H1 (cell line): ENCODE measurements at regions not wholly inside any gene's neighbourhood (a gene's known extent, or its start where the extent isn't known, plus 50 kb on each side); places are given as distances from the start of the nearest gene placed in this dataset.

Source experiments
- CTCF ChIA-PET: fragments of 300-600 bp; sonication (Branson Sonifier 250); formaldehyde crosslinking; loops from one replicate; lab custom pipeline; 2021; ENCODE audit not compliant: partially characterized antibody; lab: Charles Lee
- POLR2A ChIA-PET: fragments of 300-600 bp; sonication (Branson Sonifier 250); formaldehyde crosslinking; loops from one replicate; lab custom pipeline; 2021; ENCODE audit warnings: inconsistent platforms; ENCODE audit not compliant: partially characterized antibody; lab: Charles Lee
- DNase-seq, 2 experiments: peaks; one replicate each; pipeline versions ENCODE4 v3.0.0 to v3.0.0-alpha.2; 2010 to 2022; ENCODE audit warnings: low spot score in 2 of 2, low read depth in 1 of 2, mixed read lengths in 1 of 2
- FAIRE-seq: peaks from 2 replicates; lab custom pipeline; 2011; peaks lifted over from hg19 to GRCh38; lab: Jason Lieb, UNC
- H2AFZ ChIP-seq: 2 replicates; pipeline ENCODE4 v1.8.1; 2012; ENCODE audit warnings: low read length, inconsistent platforms
- H2AK5ac ChIP-seq: 2 replicates; pipeline ENCODE4 v1.6.1; 2013; ENCODE audit warnings: low read depth, low read length
- H2BK120ac ChIP-seq: replicated peaks from 2 replicates; pipeline ENCODE3; 2013; ENCODE audit warnings: low read depth, low read length, inconsistent platforms
- H2BK12ac ChIP-seq: 2 replicates; pipeline ENCODE4 v1.6.1; 2013; ENCODE audit warnings: low read depth, low read length
- H2BK15ac ChIP-seq: 2 replicates; pipeline ENCODE4 v1.6.1; 2013; ENCODE audit warnings: low read length
- H2BK20ac ChIP-seq: 2 replicates; pipeline ENCODE4 v1.6.1; 2013; ENCODE audit warnings: low read length
- H2BK5ac ChIP-seq: 2 replicates; pipeline ENCODE4 v1.6.1; 2013; ENCODE audit warnings: low read depth, low read length
- H3K14ac ChIP-seq: 2 replicates; pipeline ENCODE4 v1.6.1; 2013; ENCODE audit warnings: inconsistent platforms; ENCODE audit not compliant: insufficient read length
- H3K18ac ChIP-seq: 2 replicates; pipeline ENCODE4 v1.6.1; 2013; ENCODE audit warnings: low read length; ENCODE audit errors: extremely low read depth
- H3K23ac ChIP-seq: 2 replicates; pipeline ENCODE4 v1.6.1; 2013; ENCODE audit warnings: inconsistent platforms; ENCODE audit not compliant: insufficient read length
- H3K23me2 ChIP-seq: 2 replicates; pipeline ENCODE4 v1.6.1; 2013; ENCODE audit warnings: low read depth, low read length
- H3K27ac ChIP-seq: 2 replicates; pipeline ENCODE4 v1.6.1; 2011; ENCODE audit warnings: low read depth, low read length, inconsistent platforms
- H3K27me3 ChIP-seq, 4 experiments: replicated peaks in 1 of 4; 1 replicate in 1 of 4; 2 replicates in 3 of 4; pipeline versions ENCODE4 v1.6.1 to v1.8.1; 2011 to 2013; ENCODE audit warnings: low read length in 3 of 4, mild to moderate bottlenecking in 3 of 4, inconsistent platforms in 2 of 4, mixed read lengths in 2 of 4, moderate library complexity in 1 of 4; ENCODE audit not compliant: control insufficient read depth in 3 of 4, insufficient read depth in 3 of 4; ENCODE audit errors: extremely low read depth in 1 of 4
- H3K36me3 ChIP-seq, 4 experiments: 2 replicates each; pipeline versions ENCODE4 v1.6.1 to v1.8.1; 2011 to 2013; ENCODE audit warnings: mild to moderate bottlenecking in 4 of 4, low read length in 3 of 4, moderate library complexity in 2 of 4, control low read depth in 1 of 4, inconsistent platforms in 1 of 4; ENCODE audit not compliant: insufficient read depth in 4 of 4, control insufficient read depth in 2 of 4
- H3K4ac ChIP-seq: replicated peaks from 2 replicates; pipeline ENCODE3; 2013; ENCODE audit warnings: low read length, low read depth, mixed read lengths, inconsistent platforms; ENCODE audit not compliant: insufficient read length
- H3K4me1 ChIP-seq, 4 experiments: replicated peaks in 1 of 4; 1 replicate in 1 of 4; 2 replicates in 3 of 4; pipeline versions ENCODE4 v1.6.1 to v1.8.1; 2011 to 2013; ENCODE audit warnings: low read length in 3 of 4, inconsistent platforms in 2 of 4, mixed read lengths in 1 of 4; ENCODE audit not compliant: insufficient read depth in 4 of 4, control insufficient read depth in 3 of 4
- H3K4me2 ChIP-seq, 2 experiments: 2 replicates each; pipeline versions ENCODE4 v1.6.1 to v1.8.1; 2011 to 2013; ENCODE audit warnings: low read depth in 2 of 2, low read length in 2 of 2, control low read depth in 1 of 2, inconsistent platforms in 1 of 2, mild to moderate bottlenecking in 1 of 2; ENCODE audit not compliant: insufficient read depth in 1 of 2
- H3K4me3 ChIP-seq, 4 experiments: fragments of 200-600, 300-600 bp in 1 of 4; sonication (generic), shearing (Covaris generic), sonication (Bioruptor Twin) in 1 of 4; 2 replicates each; pipeline versions ENCODE4 v1.5.1 to v1.8.1; 2011 to 2016; ENCODE audit warnings: low read length in 4 of 4, low read depth in 3 of 4, control low read depth in 2 of 4, inconsistent platforms in 2 of 4, mild to moderate bottlenecking in 2 of 4, mixed read lengths in 1 of 4, moderate library complexity in 1 of 4; ENCODE audit not compliant: insufficient read depth in 2 of 4; ENCODE audit errors: extremely low read depth in 1 of 4
- H3K56ac ChIP-seq: replicated peaks from 2 replicates; pipeline ENCODE3; 2013; ENCODE audit warnings: low read depth, mild to moderate bottlenecking, mixed read lengths, low read length, inconsistent platforms; ENCODE audit not compliant: insufficient read length
- H3K79me1 ChIP-seq: 2 replicates; pipeline ENCODE4 v1.6.1; 2013; ENCODE audit warnings: low read depth, low read length, control low read depth
- H3K79me2 ChIP-seq, 2 experiments: 2 replicates each; pipeline versions ENCODE4 v1.6.1 to v1.8.1; 2012 to 2013; ENCODE audit warnings: low read length in 2 of 2, mild to moderate bottlenecking in 2 of 2, inconsistent platforms in 1 of 2; ENCODE audit not compliant: insufficient read depth in 2 of 2, control insufficient read depth in 1 of 2
- H3K9ac ChIP-seq, 4 experiments: replicated peaks in 1 of 4; 1 replicate in 1 of 4; 2 replicates in 3 of 4; pipeline versions ENCODE4 v1.6.1 to v1.8.1; 2011 to 2013; ENCODE audit warnings: low read depth in 3 of 4, low read length in 3 of 4, control low read depth in 2 of 4, mild to moderate bottlenecking in 2 of 4, moderate library complexity in 2 of 4, inconsistent platforms in 1 of 4; ENCODE audit errors: extremely low read depth in 1 of 4
- H3K9me3 ChIP-seq, 2 experiments: 2 replicates each; pipeline versions ENCODE4 v1.6.1 to v1.8.1; 2012 to 2013; ENCODE audit warnings: mild to moderate bottlenecking in 2 of 2, moderate library complexity in 2 of 2, control low read depth in 1 of 2, inconsistent platforms in 1 of 2, low read depth in 1 of 2, low read length in 1 of 2, mixed read lengths in 1 of 2; ENCODE audit not compliant: insufficient read depth in 2 of 2
- H4K20me1 ChIP-seq, 2 experiments: replicated peaks in 1 of 2; 2 replicates each; pipeline versions ENCODE3 to v1.8.1; 2011 to 2013; ENCODE audit warnings: inconsistent platforms in 2 of 2, low read length in 2 of 2, mild to moderate bottlenecking in 1 of 2; ENCODE audit not compliant: insufficient read depth in 2 of 2, control insufficient read depth in 1 of 2
- H4K5ac ChIP-seq: 2 replicates; pipeline ENCODE4 v1.6.1; 2013; ENCODE audit warnings: low read length, low read depth, mixed read lengths, inconsistent platforms; ENCODE audit not compliant: insufficient read length
- H4K8ac ChIP-seq: 2 replicates; pipeline ENCODE4 v1.8.0; 2013; ENCODE audit warnings: mild to moderate bottlenecking, moderate library complexity, low read length, inconsistent platforms; ENCODE audit not compliant: insufficient read depth; ENCODE audit errors: extremely low read depth
- H4K91ac ChIP-seq: replicated peaks from 2 replicates; pipeline ENCODE3; 2013; ENCODE audit warnings: low read length, mixed read lengths, inconsistent platforms; ENCODE audit not compliant: insufficient read length
- EZH2 ChIP-seq: fragments of 200-600 bp; sonication (generic); IDR thresholded peaks from 2 replicates; pipeline ENCODE4 v1.7.1; 2012; ENCODE audit warnings: low read depth, mild to moderate bottlenecking, moderate library complexity, low read length, inconsistent platforms; ENCODE audit not compliant: severe bottlenecking
- KDM1A ChIP-seq: fragments of 200-600, 300-600 bp; sonication (generic); IDR thresholded peaks from 2 replicates; pipeline ENCODE4 v1.7.1; 2016; ENCODE audit warnings: mild to moderate bottlenecking, low read length, borderline replicate concordance
- RFX5 ChIP-seq: IDR thresholded peaks from 2 replicates; pipeline ENCODE4 v1.6.1; 2011; ENCODE audit warnings: low read depth, low read length, improper control_type of control experiment, borderline replicate concordance
- ZNF274 ChIP-seq: IDR thresholded peaks from 2 replicates; pipeline ENCODE4 v1.7.0; 2012; ENCODE audit warnings: low read length, borderline replicate concordance; ENCODE audit errors: extremely low read depth
- WGBS, 2 experiments: shearing (Covaris generic) in 1 of 2; methylation state at CpG; one replicate each; pipeline versions ENCODE4 v1.1.6 to v1.1.7; 2013 to 2015; ENCODE audit warnings: low lambda C conversion rate in 2 of 2, mixed read lengths in 2 of 2, inconsistent platforms in 1 of 2, low coverage in 1 of 2, missing lambda C conversion rate in 1 of 2; ENCODE audit not compliant: insufficient replicate concordance in 2 of 2, insufficient coverage in 1 of 2, insufficient read length in 1 of 2; ENCODE audit errors: extremely low coverage in 1 of 2, missing lambda C conversion rate in 1 of 2; 5-methylcytosine and 5-hydroxymethylcytosine counted together
- TF ChIP-seq, protein P1 (sequence below): IDR thresholded peaks from 2 replicates; pipeline ENCODE4 v1.6.1; 2011; ENCODE audit warnings: low read length, improper control_type of control experiment

DNA sequence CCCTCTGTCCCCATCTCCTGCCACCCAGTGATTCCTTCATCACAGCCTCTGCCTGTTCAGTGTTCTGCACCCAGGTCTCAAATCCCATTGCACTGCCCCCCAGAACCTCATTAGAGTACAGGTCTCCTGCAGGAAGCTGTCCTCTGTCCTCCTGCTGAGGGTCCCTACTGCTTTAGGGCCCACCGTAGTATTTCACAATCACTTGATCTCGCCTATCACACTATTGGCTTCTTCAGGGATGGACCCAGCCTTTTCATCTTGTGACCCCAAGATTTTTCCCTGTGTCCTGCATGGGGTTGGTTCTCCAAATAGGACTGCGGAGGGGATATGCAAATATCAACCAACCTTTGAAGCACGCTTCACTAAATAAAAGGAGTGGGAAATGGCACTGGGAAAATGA lies 331.1 kb upstream of the AJAP1 start:
- Histone ChIP-seq H3K56ac (no peak overlapping the region), H3K79me1 (no peaks in the 10 kb centered on the region), H3K9ac (no peak overlapping the region), H3K14ac (no peak overlapping the region), H4K5ac (no peak overlapping the region), H3K23me2 (no peaks in the 10 kb centered on the region), H2BK15ac (no peak overlapping the region), H3K27ac (no peak overlapping the region), H3K79me2 (no peaks in the 10 kb centered on the region), H2AK5ac (no peak overlapping the region), H4K91ac (no peak overlapping the region), H2BK120ac (no peak overlapping the region), H3K4me3 (no peak overlapping the region), H4K8ac (no peak overlapping the region), H3K4ac (no peak overlapping the region), H3K9me3 (peaks cover 10 to 60% of the 10 kb centered on the region in 2 experiments; a peak in 3 of 4 replicates), H3K18ac (no peak overlapping the region), H3K27me3 (no peaks in the 10 kb centered on the region), H2BK20ac (no peak overlapping the region), H2AFZ (no peak overlapping the region), H4K20me1 (no peaks in the 10 kb centered on the region), H3K4me1 (peaks cover 0 to 6% (median 2%) of the 10 kb centered on the region in 4 experiments; a peak in 2 of 7 replicates), H3K36me3 (no peaks in the 10 kb centered on the region), H3K23ac (no peak overlapping the region), H2BK12ac (no peak overlapping the region), H2BK5ac (no peak overlapping the region), H3K4me2 (no peak overlapping the region)
- FAIRE-seq: no peak
- ChIA-PET POLR2A (no interaction called here), CTCF (no interaction called here)
- TF ChIP-seq, protein P1, sequence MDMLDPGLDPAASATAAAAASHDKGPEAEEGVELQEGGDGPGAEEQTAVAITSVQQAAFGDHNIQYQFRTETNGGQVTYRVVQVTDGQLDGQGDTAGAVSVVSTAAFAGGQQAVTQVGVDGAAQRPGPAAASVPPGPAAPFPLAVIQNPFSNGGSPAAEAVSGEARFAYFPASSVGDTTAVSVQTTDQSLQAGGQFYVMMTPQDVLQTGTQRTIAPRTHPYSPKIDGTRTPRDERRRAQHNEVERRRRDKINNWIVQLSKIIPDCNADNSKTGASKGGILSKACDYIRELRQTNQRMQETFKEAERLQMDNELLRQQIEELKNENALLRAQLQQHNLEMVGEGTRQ: no peak
- TF ChIP-seq KDM1A (no peak), RFX5 (no peak), ZNF274 (no peak), EZH2 (no peak)
- DNase-seq: no peak
- WGBS, 2 experiments: 85% methylated on average over 4 of the region's 4 CpGs; no CpG with 5 or more reads in 1 of the 2 experiments
